SU-DHL-6 (cell line): ENCODE measurements at regions not wholly inside any gene's neighbourhood (a gene's known extent, or its start where the extent isn't known, plus 50 kb on each side); places are given as distances from the start of the nearest gene placed in this dataset.

Experiments
- H2AFZ ChIP-seq: fragments of 200-600 bp; sonication (generic); 2 replicates; pipeline ENCODE4 v1.6.1; 2014; ENCODE audit warnings: low read depth, mild to moderate bottlenecking, moderate library complexity, mixed read lengths, antibody characterized with exemption, low read length; ENCODE audit not compliant: severe bottlenecking
- H3F3A ChIP-seq: fragments of 200-600 bp; shearing (Covaris generic); 2 replicates; pipeline ENCODE4 v1.6.0; 2016; ENCODE audit warnings: antibody characterized with exemption, mild to moderate bottlenecking; ENCODE audit not compliant: insufficient read depth
- H3K27ac ChIP-seq: fragments of 200-600 bp; sonication (generic); 2 replicates; pipeline ENCODE4 v1.5.1; 2016; ENCODE audit warnings: low read depth, mild to moderate bottlenecking, low read length, moderate library complexity, mixed read lengths
- H3K27me3 ChIP-seq: fragments of 200-600 bp; sonication (generic), shearing (Covaris generic); 2 replicates; pipeline ENCODE4 v1.6.0; 2014; ENCODE audit warnings: mild to moderate bottlenecking, low read length
- H3K36me3 ChIP-seq: fragments of 200-600 bp; sonication (generic); 2 replicates; pipeline ENCODE4 v1.6.1; 2014; ENCODE audit warnings: mild to moderate bottlenecking, low read length, mixed read lengths
- H3K4me2 ChIP-seq: fragments of 300-600, 200-600 bp; shearing (Covaris generic), sonication (generic); 2 replicates; pipeline ENCODE4 v1.6.0; 2014; ENCODE audit warnings: low read length, low read depth, mild to moderate bottlenecking; ENCODE audit not compliant: poor library complexity, severe bottlenecking
- H3K4me3 ChIP-seq: fragments of 200-600 bp; sonication (generic); 2 replicates; pipeline ENCODE4 v1.5.1; 2014; ENCODE audit warnings: antibody characterized with exemption, low read length, mild to moderate bottlenecking, mixed read lengths; ENCODE audit not compliant: insufficient read depth, poor library complexity, severe bottlenecking
- H3K79me2 ChIP-seq: fragments of 200-600 bp; sonication (generic); 2 replicates; pipeline ENCODE4 v1.6.1; 2014; ENCODE audit warnings: mild to moderate bottlenecking, low read length, moderate library complexity; ENCODE audit not compliant: insufficient read depth
- H3K9ac ChIP-seq: fragments of 200-600 bp; sonication (generic); 2 replicates; pipeline ENCODE4 v1.7.0; 2014; ENCODE audit warnings: mild to moderate bottlenecking, low read length
- H3K9me2 ChIP-seq: fragments of 200-600 bp; sonication (generic); replicated peaks from 2 replicates; pipeline ENCODE4 v1.6.1; 2014; ENCODE audit warnings: low read length; ENCODE audit not compliant: insufficient read depth
- H3K9me3 ChIP-seq: fragments of 200-600 bp; sonication (generic); 2 replicates; pipeline ENCODE4 v1.6.1; 2014; ENCODE audit warnings: low read length, mixed read lengths; ENCODE audit not compliant: insufficient read depth
- H4K20me1 ChIP-seq: fragments of 200-600 bp; sonication (generic); 2 replicates; pipeline ENCODE4 v1.6.1; 2014; ENCODE audit warnings: low read depth, mild to moderate bottlenecking, antibody characterized with exemption, low read length, moderate library complexity, mixed read lengths
- CTCF ChIP-seq: fragments of 200-600 bp; sonication (generic); IDR thresholded peaks from one replicate; pipeline ENCODE4 v1.5.1; 2017; ENCODE audit warnings: antibody characterized with exemption, mild to moderate bottlenecking, low read length, moderate library complexity; ENCODE audit not compliant: insufficient read depth, poor library complexity, severe bottlenecking
- EZH2phosphoT487 ChIP-seq: fragments of 200-600 bp; sonication (generic), shearing (Covaris generic); conservative IDR thresholded peaks from 2 replicates; pipeline ENCODE4 v1.6.1; 2018; ENCODE audit warnings: mild to moderate bottlenecking, antibody characterized with exemption, low read length, moderate library complexity, mixed read lengths

GRCh38 chr3:15918988-15919387 lies 121.2 kb upstream of the ANKRD28 start:
- no peaks in the 10 kb centered on the region for H3K36me3 ChIP-seq
- no peaks in the 10 kb centered on the region for H3K79me2 ChIP-seq
- H3K27ac ChIP-seq: no peak overlapping the region
- H4K20me1 ChIP-seq: no peaks in the 10 kb centered on the region
- TF ChIP-seq EZH2phosphoT487 (no peak), CTCF (no peak)
- H3K4me3 ChIP-seq: no peak overlapping the region
- no peaks in the 10 kb centered on the region for H3K9me2 ChIP-seq
- H3K9ac ChIP-seq: no peak overlapping the region
- H2AFZ ChIP-seq: no peak overlapping the region
- H3K9me3 ChIP-seq: no peaks in the 10 kb centered on the region
- no peaks in the 10 kb centered on the region for H3F3A ChIP-seq
- H3K27me3 ChIP-seq: no peaks in the 10 kb centered on the region
- H3K4me2 ChIP-seq: no peak overlapping the region

- H3K9me2 ChIP-seq: no peaks in the 10 kb centered on the region
- no peak overlapping the region for H3K27ac ChIP-seq
- no peaks in the 10 kb centered on the region for H3K79me2 ChIP-seq
- TF ChIP-seq EZH2phosphoT487 (no peak), CTCF (no peak)
- no peaks in the 10 kb centered on the region for H3K36me3 ChIP-seq
- H4K20me1 ChIP-seq: no peaks in the 10 kb centered on the region
- H3K4me2 ChIP-seq: no peak overlapping the region
- H2AFZ ChIP-seq: no peak overlapping the region
- no peaks in the 10 kb centered on the region for H3F3A ChIP-seq
- H3K27me3 ChIP-seq: no peaks in the 10 kb centered on the region
- no peak overlapping the region for H3K9ac ChIP-seq
- no peaks in the 10 kb centered on the region for H3K9me3 ChIP-seq
- H3K4me3 ChIP-seq: no peak overlapping the region
These were observed 122.2 kb upstream of the ANKRD28 start for GRCh38 chr3:15919971-15920370.

- H3K9me3 ChIP-seq: no peaks in the 10 kb centered on the region
- H3K9ac ChIP-seq: no peak overlapping the region
- H4K20me1 ChIP-seq: no peaks in the 10 kb centered on the region
- no peaks in the 10 kb centered on the region for H3K79me2 ChIP-seq
- no peak overlapping the region for H3K4me3 ChIP-seq
- no peaks in the 10 kb centered on the region for H3K27me3 ChIP-seq
- no peak overlapping the region for H3K27ac ChIP-seq
- H3K4me2 ChIP-seq: no peak overlapping the region
- no peak overlapping the region for H2AFZ ChIP-seq
- no peaks in the 10 kb centered on the region for H3K9me2 ChIP-seq
- H3K36me3 ChIP-seq: no peaks in the 10 kb centered on the region
- TF ChIP-seq EZH2phosphoT487 (no peak), CTCF (no peak)
- H3F3A ChIP-seq: no peaks in the 10 kb centered on the region
These were observed 126.0 kb upstream of the ANKRD28 start for GRCh38 chr3:15923640-15924405.
